K562 (cell line): ENCODE measurements at regions not wholly inside any gene's neighbourhood (a gene's known extent, or its start where the extent isn't known, plus 50 kb on each side); places are given as distances from the start of the nearest gene placed in this dataset.

Experiments used
- DNMT1 ChIP-seq: fragments of 450-650 bp; IDR thresholded peaks from 2 replicates; pipeline ENCODE4 v1.6.1; 2016; ENCODE audit warnings: antibody characterized with exemption, mild to moderate bottlenecking
- KAT7 ChIP-seq: sonication (generic); formaldehyde crosslinking; IDR thresholded peaks from 2 replicates; pipeline ENCODE4 v1.8.0; 2022; ENCODE audit warnings: missing genetic modification reagents, mild to moderate bottlenecking, borderline replicate concordance
- KLF16 ChIP-seq: IDR thresholded peaks from 2 replicates; pipeline ENCODE4 v1.6.1; 2016; ENCODE audit warnings: antibody characterized with exemption
- ZFP1 ChIP-seq: fragments of 450-650 bp; formaldehyde crosslinking; IDR thresholded peaks from 2 replicates; pipeline ENCODE4 v1.4.0; 2020; ENCODE audit warnings: mild to moderate bottlenecking, mixed read lengths
- ZNF263 ChIP-seq: sonication (generic); formaldehyde crosslinking; IDR thresholded peaks from 2 replicates; pipeline ENCODE4 v1.8.0; 2022; ENCODE audit warnings: mild to moderate bottlenecking, missing genetic modification reagents, borderline replicate concordance
- ZNF324 ChIP-seq: fragments of 250-450 bp; sonication (Bioruptor Pico); IDR thresholded peaks from 2 replicates; pipeline ENCODE4 v1.4.0; 2020; ENCODE audit warnings: mild to moderate bottlenecking
- ZNF444 ChIP-seq: fragments of 250-450 bp; sonication (Bioruptor Pico); IDR thresholded peaks from 2 replicates; pipeline ENCODE4 v1.4.0; 2020; ENCODE audit warnings: mild to moderate bottlenecking, moderate library complexity
- ZNF511 ChIP-seq: sonication (generic); formaldehyde crosslinking; IDR thresholded peaks from 2 replicates; pipeline ENCODE4 v1.8.0; 2022; ENCODE audit warnings: mild to moderate bottlenecking, missing genetic modification reagents
- ZNF75A ChIP-seq: fragments of 450-650 bp; formaldehyde crosslinking; IDR thresholded peaks from 2 replicates; pipeline ENCODE4 v1.4.0; 2020; ENCODE audit warnings: mild to moderate bottlenecking
- TF ChIP-seq, protein P1 (sequence below): fragments of 250-450 bp; sonication (Bioruptor Pico); IDR thresholded peaks from 2 replicates; pipeline ENCODE4 v1.5.0; 2020; ENCODE audit warnings: mild to moderate bottlenecking

GRCh38 chr7:3176112-3177000, 124.7 kb upstream of the SDK1 start (continued):
- TF ChIP-seq ZFP1 (CRISPR knock-in tag) (no peak), ZNF511 (CRISPR knock-in tag) (no peak), DNMT1 (no peak), ZNF444 (CRISPR knock-in tag) (no peak), KAT7 (CRISPR knock-in tag) (no peak), ZNF324 (CRISPR knock-in tag) (no peak), ZNF263 (CRISPR knock-in tag) (no peak), KLF16 (no peak), ZNF75A (no peak)
- TF ChIP-seq, protein P1, sequence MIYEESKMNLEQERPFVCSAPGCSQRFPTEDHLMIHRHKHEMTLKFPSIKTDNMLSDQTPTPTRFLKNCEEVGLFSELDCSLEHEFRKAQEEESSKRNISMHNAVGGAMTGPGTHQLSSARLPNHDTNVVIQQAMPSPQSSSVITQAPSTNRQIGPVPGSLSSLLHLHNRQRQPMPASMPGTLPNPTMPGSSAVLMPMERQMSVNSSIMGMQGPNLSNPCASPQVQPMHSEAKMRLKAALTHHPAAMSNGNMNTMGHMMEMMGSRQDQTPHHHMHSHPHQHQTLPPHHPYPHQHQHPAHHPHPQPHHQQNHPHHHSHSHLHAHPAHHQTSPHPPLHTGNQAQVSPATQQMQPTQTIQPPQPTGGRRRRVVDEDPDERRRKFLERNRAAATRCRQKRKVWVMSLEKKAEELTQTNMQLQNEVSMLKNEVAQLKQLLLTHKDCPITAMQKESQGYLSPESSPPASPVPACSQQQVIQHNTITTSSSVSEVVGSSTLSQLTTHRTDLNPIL (CRISPR knock-in tag): no peak
